ENCODE measurements at regions not wholly inside any gene's neighbourhood (a gene's known extent, or its start where the extent isn't known, plus 50 kb on each side); places are given as distances from the start of the nearest gene placed in this dataset.

DNA sequence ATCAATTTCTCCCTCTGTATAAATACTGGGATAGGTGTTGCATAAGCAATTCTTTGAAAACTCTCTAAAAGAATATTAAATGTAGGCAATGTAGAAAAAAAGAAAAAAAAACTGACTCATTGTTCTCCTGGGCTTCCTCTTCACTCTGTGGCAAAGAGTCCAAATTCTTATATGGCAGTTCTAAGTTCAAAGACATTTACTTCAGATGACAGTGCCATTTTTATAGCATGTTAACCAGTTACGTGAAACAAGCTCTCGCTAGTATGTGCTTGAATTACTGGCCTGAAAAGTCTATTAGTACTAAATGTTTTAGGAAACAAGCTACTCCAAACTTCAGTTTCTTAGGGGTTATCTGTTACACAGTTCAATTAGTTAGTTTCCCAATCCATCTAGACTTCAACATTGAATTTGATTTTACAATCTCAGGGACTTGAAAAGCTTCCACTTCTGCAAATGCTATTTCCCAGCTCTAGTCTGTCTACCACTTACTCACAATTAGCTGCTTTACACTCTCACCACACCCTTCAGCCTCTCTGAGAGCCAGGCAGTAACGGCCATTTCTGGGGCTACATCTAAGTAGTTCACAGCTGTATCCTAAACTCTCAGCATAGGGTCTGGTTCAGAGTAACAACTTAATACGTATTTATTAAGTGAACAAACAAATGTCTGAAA, 100.4 kb downstream of the OGFRL1 start:
- intact Hi-C loops (cut with micrococcal nuclease) = loop anchor here in 1 of 2 donors (10.0 kb wide), 1 partner anchor 696 kb away; no protein-coding TSS in a partner anchor
- 0% methylated on average over 1 of the region's 4 CpGs for WGBS (ENCODE audit: insufficient coverage)

GRCh38 chr6:71391126-71391525, 102.5 kb downstream of the OGFRL1 start:
- H3K27ac ChIP-seq (ENCODE audit: low read depth in 1 of 2, low read length in 2 of 2) = no peak overlapping the region
- H3K27me3 Mint-ChIP-seq (ENCODE audit: low read depth in 3 of 3) = peaks cover 0 to 3% (median 0%) of the 10 kb centered on the region in 3 donors
- H3K4me1 Mint-ChIP-seq = no peaks in the 10 kb centered on the region
- no peaks in the 10 kb centered on the region for H3K4me1 ChIP-seq (ENCODE audit: control insufficient read depth in 1 of 2, insufficient read depth in 2 of 2, low read length in 2 of 2)
- H4K20me1 ChIP-seq (ENCODE audit: insufficient read depth, low read length) = no peaks in the 10 kb centered on the region
- TF ChIP-seq, protein P1, sequence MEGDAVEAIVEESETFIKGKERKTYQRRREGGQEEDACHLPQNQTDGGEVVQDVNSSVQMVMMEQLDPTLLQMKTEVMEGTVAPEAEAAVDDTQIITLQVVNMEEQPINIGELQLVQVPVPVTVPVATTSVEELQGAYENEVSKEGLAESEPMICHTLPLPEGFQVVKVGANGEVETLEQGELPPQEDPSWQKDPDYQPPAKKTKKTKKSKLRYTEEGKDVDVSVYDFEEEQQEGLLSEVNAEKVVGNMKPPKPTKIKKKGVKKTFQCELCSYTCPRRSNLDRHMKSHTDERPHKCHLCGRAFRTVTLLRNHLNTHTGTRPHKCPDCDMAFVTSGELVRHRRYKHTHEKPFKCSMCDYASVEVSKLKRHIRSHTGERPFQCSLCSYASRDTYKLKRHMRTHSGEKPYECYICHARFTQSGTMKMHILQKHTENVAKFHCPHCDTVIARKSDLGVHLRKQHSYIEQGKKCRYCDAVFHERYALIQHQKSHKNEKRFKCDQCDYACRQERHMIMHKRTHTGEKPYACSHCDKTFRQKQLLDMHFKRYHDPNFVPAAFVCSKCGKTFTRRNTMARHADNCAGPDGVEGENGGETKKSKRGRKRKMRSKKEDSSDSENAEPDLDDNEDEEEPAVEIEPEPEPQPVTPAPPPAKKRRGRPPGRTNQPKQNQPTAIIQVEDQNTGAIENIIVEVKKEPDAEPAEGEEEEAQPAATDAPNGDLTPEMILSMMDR (IDR thresholded peaks at IDR 0.05) = no peak
- no peak overlapping the region for H3K9ac ChIP-seq (ENCODE audit: insufficient read depth, low read length, poor library complexity, severe bottlenecking)
- no peak for DNase-seq
- no peaks in the 10 kb centered on the region for H3K36me3 Mint-ChIP-seq
- H3K4me3 ChIP-seq (replicated peaks in 1 of 3; ENCODE audit: low read depth in 2 of 3, low read length in 3 of 3) = no peak overlapping the region
- no peak overlapping the region for H3K4me2 ChIP-seq (replicated peaks; ENCODE audit: extremely low read depth, low read length, poor library complexity, severe bottlenecking)
- H2AFZ ChIP-seq (ENCODE audit: insufficient read depth, low read depth, low read length, poor library complexity, severe bottlenecking) = no peak overlapping the region
- H3K27ac Mint-ChIP-seq = no peak overlapping the region
- no CpG with 5 or more reads among the region's 1 CpG for WGBS (ENCODE audit: insufficient coverage)
- intact Hi-C loops (cut with micrococcal nuclease) = no loop called here
- H3K4me3 Mint-ChIP-seq = no peak overlapping the region
- no peaks in the 10 kb centered on the region for H3K36me3 ChIP-seq (replicated peaks in 1 of 2; ENCODE audit: control insufficient read depth in 1 of 2, insufficient read depth in 2 of 2, low read length in 2 of 2)
- no peaks in the 10 kb centered on the region for H3K9me3 ChIP-seq (replicated peaks in 1 of 2; ENCODE audit: control insufficient read depth in 1 of 2, insufficient read depth in 1 of 2, low read length in 2 of 2)
- no peaks in the 10 kb centered on the region for H3K27me3 ChIP-seq (ENCODE audit: control insufficient read depth in 2 of 2, insufficient read depth in 2 of 2, low read length in 2 of 2)
- H3K9me3 Mint-ChIP-seq = no peaks in the 10 kb centered on the region
- no peaks in the 10 kb centered on the region for H3K79me2 ChIP-seq (ENCODE audit: insufficient read depth, low read length)

More for the DNA sequence above, 100.4 kb downstream of the OGFRL1 start:
- Histone ChIP-seq H3K36me3 (replicated peaks in 1 of 2; ENCODE audit: control insufficient read depth in 1 of 2, insufficient read depth in 2 of 2, low read length in 2 of 2) (no peaks in the 10 kb centered on the region), H3K4me1 (ENCODE audit: control insufficient read depth in 1 of 2, insufficient read depth in 2 of 2, low read length in 2 of 2) (no peaks in the 10 kb centered on the region), H3K9me3 (replicated peaks in 1 of 2; ENCODE audit: control insufficient read depth in 1 of 2, insufficient read depth in 1 of 2, low read length in 2 of 2) (no peaks in the 10 kb centered on the region), H3K79me2 (ENCODE audit: insufficient read depth, low read length) (no peaks in the 10 kb centered on the region), H3K27me3 (ENCODE audit: control insufficient read depth in 2 of 2, insufficient read depth in 2 of 2, low read length in 2 of 2) (no peaks in the 10 kb centered on the region), H2AFZ (ENCODE audit: insufficient read depth, low read depth, low read length, poor library complexity, severe bottlenecking) (no peak overlapping the region), H3K4me3 (replicated peaks in 1 of 3; ENCODE audit: low read depth in 2 of 3, low read length in 3 of 3) (no peak overlapping the region), H3K9ac (ENCODE audit: insufficient read depth, low read length, poor library complexity, severe bottlenecking) (no peak overlapping the region), H3K27ac (ENCODE audit: low read depth in 1 of 2, low read length in 2 of 2) (no peak overlapping the region), H3K4me2 (replicated peaks; ENCODE audit: extremely low read depth, low read length, poor library complexity, severe bottlenecking) (no peak overlapping the region), H4K20me1 (ENCODE audit: insufficient read depth, low read length) (no peaks in the 10 kb centered on the region)
- no peak for DNase-seq
- Mint-ChIP-seq H3K4me3 (no peak overlapping the region), H3K9me3 (no peaks in the 10 kb centered on the region), H3K36me3 (no peaks in the 10 kb centered on the region), H3K4me1 (no peaks in the 10 kb centered on the region), H3K27me3 (ENCODE audit: low read depth in 3 of 3) (peaks cover 0 to 3% (median 0%) of the 10 kb centered on the region in 3 donors), H3K27ac (no peak overlapping the region)
- TF ChIP-seq, protein P1 (IDR thresholded peaks at IDR 0.05) = no peak

Data from CD14-positive monocyte (primary cell).